HG02884 (cell line): ENCODE measurements at regions not wholly inside any gene's neighbourhood (a gene's known extent, or its start where the extent isn't known, plus 50 kb on each side); places are given as distances from the start of the nearest gene placed in this dataset.
"Not testable (repeated sequence)": the region's sequence is repeated elsewhere in the genome, so short reads cannot be mapped to it uniquely, and the experiment has no call there.

Experiments used
- ATAC-seq: cut with Tn5 transposase; IDR thresholded peaks from one replicate; pipeline ENCODE4 v1.9.1; 2021; ENCODE audit warnings: mild to moderate bottlenecking, moderate library complexity; ENCODE audit not compliant: unreplicated experiment

DNA sequence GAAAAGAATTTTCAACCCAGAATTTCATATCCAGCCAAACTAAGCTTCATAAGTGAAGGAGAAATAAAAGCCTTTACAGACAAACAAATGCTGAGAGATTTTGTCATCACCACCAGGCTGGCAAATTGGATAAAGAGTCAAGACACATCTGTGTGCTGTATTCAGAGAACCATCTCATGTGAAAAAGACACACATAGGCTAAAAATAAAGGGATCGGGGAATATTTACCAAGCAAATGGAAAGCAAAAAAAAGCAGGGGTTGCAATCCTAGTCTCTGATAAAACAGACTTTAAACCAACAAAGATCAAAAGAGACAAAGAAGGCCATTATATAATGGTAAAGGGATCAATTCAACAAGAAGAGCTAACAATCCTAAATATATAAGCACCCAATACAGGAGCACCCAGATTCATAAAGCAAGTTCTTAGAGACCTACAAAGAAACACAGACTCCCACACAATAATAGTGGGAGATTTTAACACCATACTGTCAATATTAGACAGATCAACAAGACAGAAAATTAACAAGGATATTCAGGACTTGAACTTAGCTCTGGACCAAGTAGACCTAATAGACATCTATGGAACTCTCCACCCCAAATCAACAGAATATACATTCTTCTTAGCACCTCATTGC lies 55.9 kb upstream of the ACSM6 start:
- ATAC-seq, result not testable (repeated sequence)

DNA sequence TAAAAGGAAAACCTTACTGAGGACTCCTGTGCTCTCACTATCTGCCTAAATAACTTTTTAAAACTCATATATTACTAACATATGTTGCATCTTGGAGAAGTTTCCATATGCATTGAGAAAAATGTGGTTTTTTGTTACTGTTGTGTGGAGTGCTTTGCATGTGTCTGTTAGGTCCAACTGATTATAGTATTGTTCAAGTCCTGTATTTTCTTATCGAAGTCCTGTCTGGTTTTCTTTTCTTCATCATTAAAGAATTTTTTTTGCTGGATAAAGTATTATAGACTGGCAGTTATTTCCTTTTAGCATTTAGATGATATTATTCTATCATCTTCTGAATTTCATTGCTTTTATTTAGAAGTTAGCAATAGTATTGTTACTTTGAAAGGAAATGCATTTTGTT lies 59.5 kb upstream of the ACSM6 start:
- ATAC-seq, result no peak

- ATAC-seq, result no peak
Measured at GRCh38 chr10:95133997-95134396, 60.0 kb upstream of the ACSM6 start.

DNA sequence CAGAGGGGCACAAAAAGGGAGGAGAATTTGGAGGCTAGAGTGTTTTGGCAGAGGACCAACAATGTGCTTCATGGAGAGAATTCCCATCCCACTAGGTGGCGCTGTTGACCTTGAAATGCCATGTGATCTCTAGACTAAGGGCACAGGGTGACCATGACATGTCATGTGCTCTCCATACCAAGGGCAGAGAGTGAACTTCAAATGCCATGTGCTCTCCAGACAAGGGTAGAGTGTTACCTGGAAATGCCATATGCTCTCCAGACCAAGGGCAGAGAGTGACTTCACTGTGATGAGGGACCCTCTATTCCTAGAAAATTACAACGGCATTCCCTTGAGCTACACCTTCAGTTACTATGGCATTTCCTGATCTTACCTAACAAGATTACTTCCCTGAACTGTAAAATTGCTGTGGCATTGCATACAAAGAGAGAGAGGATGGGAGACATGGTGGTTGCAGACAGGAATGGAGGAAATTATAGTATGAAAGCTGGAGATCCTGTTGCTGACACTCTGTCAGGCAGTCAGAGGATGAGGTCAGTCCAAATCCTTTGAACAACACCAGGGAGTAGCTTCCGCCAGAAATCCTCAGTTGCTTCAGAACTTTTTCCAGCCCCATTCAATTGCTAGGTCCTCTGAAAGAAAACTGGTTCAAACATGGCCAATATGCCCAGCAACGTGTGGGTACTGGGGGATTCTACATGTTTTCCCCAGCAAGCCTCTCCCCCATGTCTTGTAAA lies 60.9 kb upstream of the ACSM6 start:
- peak; percentile 98 for ATAC-seq

- not testable (repeated sequence) for ATAC-seq
Measured at GRCh38 chr10:95130429-95130828, 61.1 kb upstream of the CYP2C8 start.

DNA sequence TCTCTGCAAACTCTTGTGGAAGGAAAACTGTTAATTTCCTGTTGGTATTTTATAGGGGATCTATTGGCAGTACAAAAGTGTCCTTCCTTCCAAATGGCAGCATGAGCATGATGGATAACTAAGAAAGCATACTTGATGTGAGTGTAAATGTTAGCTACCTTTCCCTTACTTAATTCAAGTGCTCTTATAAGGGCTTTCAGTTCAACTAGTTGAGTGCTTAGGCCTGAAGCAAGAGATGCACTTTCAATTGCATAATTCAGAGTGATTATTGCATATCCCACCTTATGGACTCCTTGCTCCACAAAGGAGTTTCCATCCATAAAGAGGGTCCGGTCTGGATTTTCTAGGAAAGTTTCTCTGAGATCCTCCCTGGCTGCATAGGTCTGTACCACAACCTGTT lies 56.3 kb upstream of the CYP2C8 start:
- no peak for ATAC-seq

GRCh38 chr10:95122736-95123135 lies 53.4 kb upstream of the CYP2C8 start:
- ATAC-seq, result no peak

- ATAC-seq, result no peak
Measured at GRCh38 chr10:95121904-95122303, 52.6 kb upstream of the CYP2C8 start.
